ELR (cell line): ENCODE measurements at regions not wholly inside any gene's neighbourhood (a gene's known extent, or its start where the extent isn't known, plus 50 kb on each side); places are given as distances from the start of the nearest gene placed in this dataset.

Experiments used
- DNase-seq: peaks from one replicate; pipeline ENCODE4 v3.0.0-alpha.2; 2015; ENCODE audit warnings: low read depth

GRCh38 chr7:155918720-155919390, 106.6 kb upstream of the SHH start:
- peak; percentile 63 for DNase-seq

- DNase-seq: no peak
Observed at GRCh38 chr7:155917836-155918430, 105.7 kb upstream of the SHH start.

GRCh38 chr7:155916926-155917655, 104.8 kb upstream of the SHH start:
- no peak for DNase-seq

- DNase-seq: no peak
Observed at GRCh38 chr7:155914341-155914740, 102.1 kb upstream of the SHH start.

- no peak for DNase-seq
Observed at GRCh38 chr7:155913719-155914118, 101.5 kb upstream of the SHH start.

GRCh38 chr7:155913291-155913690, 101.0 kb upstream of the SHH start:
- DNase-seq: no peak

GRCh38 chr7:155911471-155912105, 99.3 kb upstream of the SHH start:
- no peak for DNase-seq

GRCh38 chr7:155908385-155908784, 96.1 kb upstream of the SHH start:
- DNase-seq: no peak

- DNase-seq: no peak
Observed at GRCh38 chr7:155907450-155908200, 95.4 kb upstream of the SHH start.

- no peak for DNase-seq
Observed at GRCh38 chr7:155901176-155901575, 88.9 kb upstream of the SHH start.

GRCh38 chr7:155899596-155899995, 87.3 kb upstream of the SHH start:
- DNase-seq: no peak

GRCh38 chr7:155897758-155898386, 85.6 kb upstream of the SHH start:
- no peak for DNase-seq

- no peak for DNase-seq
Observed at GRCh38 chr7:155896531-155897263, 84.4 kb upstream of the SHH start.

GRCh38 chr7:155893664-155894063, 81.4 kb upstream of the SHH start:
- no peak for DNase-seq

- no peak for DNase-seq
Observed at GRCh38 chr7:155893176-155893575, 80.9 kb upstream of the SHH start.

GRCh38 chr7:155889636-155890511, 77.6 kb upstream of the SHH start:
- no peak for DNase-seq

GRCh38 chr7:155887174-155887525, 74.9 kb upstream of the SHH start:
- no peak for DNase-seq

GRCh38 chr7:155886391-155887173, 74.3 kb upstream of the SHH start:
- DNase-seq: no peak
